Thyroid gland (tissue), 4 donors: ENCODE measurements at regions not wholly inside any gene's neighbourhood (a gene's known extent, or its start where the extent isn't known, plus 50 kb on each side); places are given as distances from the start of the nearest gene placed in this dataset. TPM values are rescaled to one million over a fixed set of nuclear protein-coding genes. Genes with fewer than 3 reads are reported as not detected.

ENCODE experiments used
- DNase-seq, 2 donors: peaks; one replicate each; pipeline ENCODE4 v3.0.0-alpha.2; 2019
- H3K27ac ChIP-seq, 3 donors: fragments of 200-600 bp; sonication (generic); 1 replicate in 2 of 3; 2 replicates in 1 of 3; pipeline ENCODE4 v1.5.1; 2016 to 2019; ENCODE audit warnings: mild to moderate bottlenecking in 1 of 3, moderate library complexity in 1 of 3
- H3K27me3 ChIP-seq: fragments of 200-600 bp; sonication (generic); one replicate; pipeline ENCODE4 v1.5.1; 2019
- H3K36me3 ChIP-seq, 2 donors: fragments of 200-600 bp; sonication (generic); one replicate each; pipeline ENCODE4 v1.5.1; 2016 to 2019
- H3K4me1 ChIP-seq, 2 donors: fragments of 200-600 bp; sonication (generic); one replicate each; pipeline ENCODE4 v1.5.1; 2017 to 2019
- H3K4me3 ChIP-seq, 3 donors: fragments of 200-600 bp; sonication (generic); replicated peaks in 1 of 3; 1 replicate in 2 of 3; 2 replicates in 1 of 3; pipeline ENCODE4 v1.5.1; 2016; ENCODE audit warnings: mild to moderate bottlenecking in 1 of 3
- H3K9me3 ChIP-seq: fragments of 200-600 bp; sonication (generic); one replicate; pipeline ENCODE4 v1.5.1; 2017
- POLR2A ChIP-seq, 2 donors: fragments of 450-650 bp; IDR thresholded peaks; one replicate each; pipeline ENCODE4 v1.6.1; 2017; ENCODE audit warnings: antibody characterized with exemption in 2 of 2, mild to moderate bottlenecking in 2 of 2, moderate library complexity in 1 of 2
- WGBS, 2 donors: methylation state at CpG; one replicate each; pipeline ENCODE4 v1.1.5; 2017; 5-methylcytosine and 5-hydroxymethylcytosine counted together
- intact Hi-C: fragments of 100-400 bp; cut with DNase I; formaldehyde crosslinking; loops from one replicate; pipeline ENCODE4 v1.15.1; 2023
- small RNA-seq: library from RNA; depleted of rRNA; stranded (forward); fragments of <200 nt; gene quantifications from one replicate; pipeline ENCODE3, GENCODE V24; 2016
- TF ChIP-seq, protein P1 (sequence below), 6 experiments: fragments of 200-600 bp in 3 of 6; fragments of 450-650 bp in 3 of 6; sonication (generic) in 3 of 6; IDR thresholded peaks; one replicate each; pipeline ENCODE4 v1.5.1; 2016 to 2019; ENCODE audit warnings: antibody characterized with exemption in 6 of 6, mild to moderate bottlenecking in 2 of 6, inconsistent platforms in 1 of 6, moderate library complexity in 1 of 6

- no peak for DNase-seq
- 94 to 95% methylated on average over 2 of the region's 2 CpGs for WGBS, 2 donors
- Histone ChIP-seq H3K36me3 (no peaks in the 10 kb centered on the region), H3K27me3 (no peaks in the 10 kb centered on the region), H3K4me3 (no peak overlapping the region), H3K27ac (no peak overlapping the region), H3K4me1 (no peaks in the 10 kb centered on the region), H3K9me3 (no peaks in the 10 kb centered on the region)
- TF ChIP-seq, protein P1, sequence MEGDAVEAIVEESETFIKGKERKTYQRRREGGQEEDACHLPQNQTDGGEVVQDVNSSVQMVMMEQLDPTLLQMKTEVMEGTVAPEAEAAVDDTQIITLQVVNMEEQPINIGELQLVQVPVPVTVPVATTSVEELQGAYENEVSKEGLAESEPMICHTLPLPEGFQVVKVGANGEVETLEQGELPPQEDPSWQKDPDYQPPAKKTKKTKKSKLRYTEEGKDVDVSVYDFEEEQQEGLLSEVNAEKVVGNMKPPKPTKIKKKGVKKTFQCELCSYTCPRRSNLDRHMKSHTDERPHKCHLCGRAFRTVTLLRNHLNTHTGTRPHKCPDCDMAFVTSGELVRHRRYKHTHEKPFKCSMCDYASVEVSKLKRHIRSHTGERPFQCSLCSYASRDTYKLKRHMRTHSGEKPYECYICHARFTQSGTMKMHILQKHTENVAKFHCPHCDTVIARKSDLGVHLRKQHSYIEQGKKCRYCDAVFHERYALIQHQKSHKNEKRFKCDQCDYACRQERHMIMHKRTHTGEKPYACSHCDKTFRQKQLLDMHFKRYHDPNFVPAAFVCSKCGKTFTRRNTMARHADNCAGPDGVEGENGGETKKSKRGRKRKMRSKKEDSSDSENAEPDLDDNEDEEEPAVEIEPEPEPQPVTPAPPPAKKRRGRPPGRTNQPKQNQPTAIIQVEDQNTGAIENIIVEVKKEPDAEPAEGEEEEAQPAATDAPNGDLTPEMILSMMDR (IDR thresholded peaks at IDR 0.05) = no peak
- TF ChIP-seq POLR2A (IDR thresholded peaks at IDR 0.05) = no peak
- intact Hi-C loops = no loop called here
Observed at GRCh38 chr2:14572633-14573032, 59.9 kb upstream of the LRATD1 start.

- intact Hi-C loops = no loop called here
- no peak for TF ChIP-seq POLR2A (IDR thresholded peaks at IDR 0.05)
- TF ChIP-seq, protein P1 (IDR thresholded peaks at IDR 0.05) = no peak
- H3K9me3 ChIP-seq = no peaks in the 10 kb centered on the region
- DNase-seq = no peak
- no peak overlapping the region for H3K27ac ChIP-seq
- H3K4me1 ChIP-seq = no peaks in the 10 kb centered on the region
- H3K4me3 ChIP-seq = no peak overlapping the region
- H3K27me3 ChIP-seq = no peaks in the 10 kb centered on the region
- WGBS, 2 donors = 71 to 78% methylated on average over 4 of the region's 4 CpGs
- H3K36me3 ChIP-seq = no peaks in the 10 kb centered on the region
Observed at GRCh38 chr2:14577843-14578242, 54.7 kb upstream of the LRATD1 start.

Small RNA genes in the stretch of these regions (small RNA-seq; reads per million reads assigned to genes)
- gene RF00017 (not detected), gene RNU6-1288P (not detected)
